Skeletal muscle satellite cell (primary cell): ENCODE measurements at regions not wholly inside any gene's neighbourhood (a gene's known extent, or its start where the extent isn't known, plus 50 kb on each side); places are given as distances from the start of the nearest gene placed in this dataset.

Experiments
- H3K27me3 ChIP-seq: 2 replicates; pipeline ENCODE4 v1.7.0; 2013; ENCODE audit warnings: low read length; ENCODE audit not compliant: control insufficient read depth, insufficient read depth
- H3K36me3 ChIP-seq: 2 replicates; pipeline ENCODE4 v1.7.0; 2013; ENCODE audit warnings: mild to moderate bottlenecking, control low read depth, low read length; ENCODE audit not compliant: insufficient read depth
- H3K4me1 ChIP-seq: 2 replicates; pipeline ENCODE4 v1.7.0; 2013; ENCODE audit warnings: low read length; ENCODE audit not compliant: control insufficient read depth, insufficient read depth
- H3K4me2 ChIP-seq: 2 replicates; pipeline ENCODE4 v1.7.0; 2013; ENCODE audit warnings: mild to moderate bottlenecking, low read length
- H3K4me3 ChIP-seq: 2 replicates; pipeline ENCODE4 v1.7.0; 2013; ENCODE audit warnings: low read length
- H3K9ac ChIP-seq: 2 replicates; pipeline ENCODE4 v1.7.0; 2013; ENCODE audit warnings: mild to moderate bottlenecking, low read depth, low read length, moderate library complexity
- H3K9me3 ChIP-seq: replicated peaks from 2 replicates; pipeline ENCODE4 v1.7.0; 2013; ENCODE audit warnings: mild to moderate bottlenecking, control low read depth, low read length

GRCh38 chr12:74285773-74286172, 251.9 kb upstream of the ATXN7L3B start:
- Histone ChIP-seq H3K27me3 (no peaks in the 10 kb centered on the region), H3K9ac (no peak overlapping the region), H3K4me2 (no peak overlapping the region), H3K9me3 (no peaks in the 10 kb centered on the region), H3K4me3 (no peak overlapping the region), H3K4me1 (no peaks in the 10 kb centered on the region), H3K36me3 (no peaks in the 10 kb centered on the region)

GRCh38 chr12:74286254-74286653, 251.4 kb upstream of the ATXN7L3B start:
- Histone ChIP-seq H3K4me3 (no peak overlapping the region), H3K9me3 (no peaks in the 10 kb centered on the region), H3K9ac (no peak overlapping the region), H3K4me2 (no peak overlapping the region), H3K27me3 (no peaks in the 10 kb centered on the region), H3K36me3 (no peaks in the 10 kb centered on the region), H3K4me1 (no peaks in the 10 kb centered on the region)

- H3K4me2 ChIP-seq: no peak overlapping the region
- no peak overlapping the region for H3K4me3 ChIP-seq
- no peaks in the 10 kb centered on the region for H3K36me3 ChIP-seq
- H3K9ac ChIP-seq: no peak overlapping the region
- no peaks in the 10 kb centered on the region for H3K27me3 ChIP-seq
- no peaks in the 10 kb centered on the region for H3K9me3 ChIP-seq
- H3K4me1 ChIP-seq: no peaks in the 10 kb centered on the region
Observed at GRCh38 chr12:74292351-74293194, 245.1 kb upstream of the ATXN7L3B start.

- Histone ChIP-seq H3K9ac (no peak overlapping the region), H3K36me3 (no peaks in the 10 kb centered on the region), H3K27me3 (no peaks in the 10 kb centered on the region), H3K4me1 (no peaks in the 10 kb centered on the region), H3K4me2 (no peak overlapping the region), H3K9me3 (no peaks in the 10 kb centered on the region), H3K4me3 (no peak overlapping the region)
Observed at GRCh38 chr12:74293689-74294131, 243.9 kb upstream of the ATXN7L3B start.

GRCh38 chr12:74317078-74317601, 220.5 kb upstream of the ATXN7L3B start:
- H3K9me3 ChIP-seq: no peaks in the 10 kb centered on the region
- no peaks in the 10 kb centered on the region for H3K27me3 ChIP-seq
- H3K36me3 ChIP-seq: no peaks in the 10 kb centered on the region
- peak overlapping the region; percentile 60 for H3K4me2 ChIP-seq
- H3K4me3 ChIP-seq: no peak overlapping the region
- peaks cover 14% of the 10 kb centered on the region for H3K4me1 ChIP-seq
- H3K9ac ChIP-seq: no peak overlapping the region

GRCh38 chr12:74317741-74318140, 219.9 kb upstream of the ATXN7L3B start:
- no peak overlapping the region for H3K9ac ChIP-seq
- H3K27me3 ChIP-seq: no peaks in the 10 kb centered on the region
- H3K36me3 ChIP-seq: no peaks in the 10 kb centered on the region
- H3K4me2 ChIP-seq: no peak overlapping the region
- peaks cover 14% of the 10 kb centered on the region for H3K4me1 ChIP-seq
- no peak overlapping the region for H3K4me3 ChIP-seq
- no peaks in the 10 kb centered on the region for H3K9me3 ChIP-seq

- Histone ChIP-seq H3K4me3 (no peak overlapping the region), H3K9ac (no peak overlapping the region), H3K4me2 (no peak overlapping the region), H3K36me3 (no peaks in the 10 kb centered on the region), H3K9me3 (no peaks in the 10 kb centered on the region), H3K27me3 (no peaks in the 10 kb centered on the region), H3K4me1 (peaks cover 14% of the 10 kb centered on the region)
Observed at GRCh38 chr12:74319886-74320285, 217.7 kb upstream of the ATXN7L3B start.

- peaks cover 12% of the 10 kb centered on the region for H3K4me1 ChIP-seq
- H3K4me2 ChIP-seq: no peak overlapping the region
- no peak overlapping the region for H3K9ac ChIP-seq
Observed at GRCh38 chr12:74321381-74321780, 216.3 kb upstream of the ATXN7L3B start.

GRCh38 chr12:74322792-74323191, 214.8 kb upstream of the ATXN7L3B start:
- no peaks in the 10 kb centered on the region for H3K36me3 ChIP-seq
- no peak overlapping the region for H3K9ac ChIP-seq
- H3K4me2 ChIP-seq: no peak overlapping the region
- H3K4me3 ChIP-seq: no peak overlapping the region
- no peaks in the 10 kb centered on the region for H3K27me3 ChIP-seq
- H3K9me3 ChIP-seq: no peaks in the 10 kb centered on the region
- no peaks in the 10 kb centered on the region for H3K4me1 ChIP-seq

More at GRCh38 chr12:74321381-74321780, 216.3 kb upstream of the ATXN7L3B start:
- Histone ChIP-seq H3K36me3 (no peaks in the 10 kb centered on the region), H3K9me3 (no peaks in the 10 kb centered on the region), H3K4me3 (no peak overlapping the region), H3K27me3 (no peaks in the 10 kb centered on the region)

GRCh38 chr12:74328623-74329022, 209.0 kb upstream of the ATXN7L3B start:
- Histone ChIP-seq H3K9ac (no peak overlapping the region), H3K4me3 (no peak overlapping the region), H3K4me1 (no peaks in the 10 kb centered on the region), H3K36me3 (no peaks in the 10 kb centered on the region), H3K27me3 (no peaks in the 10 kb centered on the region), H3K4me2 (no peak overlapping the region), H3K9me3 (no peaks in the 10 kb centered on the region)

GRCh38 chr12:74334780-74335179, 202.9 kb upstream of the ATXN7L3B start:
- Histone ChIP-seq H3K4me1 (peaks cover 32% of the 10 kb centered on the region), H3K4me3 (no peak overlapping the region), H3K9ac (no peak overlapping the region), H3K4me2 (no peak overlapping the region), H3K27me3 (no peaks in the 10 kb centered on the region), H3K36me3 (no peaks in the 10 kb centered on the region), H3K9me3 (no peaks in the 10 kb centered on the region)

- Histone ChIP-seq H3K4me2 (peak overlapping the region; percentile 55), H3K36me3 (no peaks in the 10 kb centered on the region), H3K4me1 (peaks cover 33% of the 10 kb centered on the region), H3K9me3 (no peaks in the 10 kb centered on the region), H3K4me3 (no peak overlapping the region), H3K9ac (no peak overlapping the region), H3K27me3 (no peaks in the 10 kb centered on the region)
Observed at GRCh38 chr12:74337951-74338350, 199.7 kb upstream of the ATXN7L3B start.
